Upper lobe of left lung (tissue), 4 donors: ENCODE measurements at regions not wholly inside any gene's neighbourhood (a gene's known extent, or its start where the extent isn't known, plus 50 kb on each side); places are given as distances from the start of the nearest gene placed in this dataset.
"Not testable (repeated sequence)": the region's sequence is repeated elsewhere in the genome, so short reads cannot be mapped to it uniquely, and the experiment has no call there.

Experiments
- CTCF ChIP-seq, 6 experiments: fragments of 450-650 bp in 4 of 6; fragments of 200-600 bp in 2 of 6; sonication (generic) in 2 of 6; IDR thresholded peaks; one replicate each; pipeline ENCODE4 v1.5.1; 2016 to 2019; ENCODE audit warnings: antibody characterized with exemption in 6 of 6
- POLR2A ChIP-seq, 4 donors: fragments of 450-650 bp; IDR thresholded peaks; one replicate each; pipeline ENCODE4 v1.5.1; 2016 to 2017; ENCODE audit warnings: antibody characterized with exemption in 4 of 4, mild to moderate bottlenecking in 2 of 4
- POLR2AphosphoS5 ChIP-seq, 2 donors: sonication (generic); formaldehyde crosslinking; IDR thresholded peaks; one replicate each; pipeline ENCODE4 v1.5.1; 2017; ENCODE audit warnings: antibody characterized with exemption in 2 of 2

GRCh38 chr3:193970131-193970772, 165.7 kb upstream of the HES1 start:
- TF ChIP-seq CTCF (IDR thresholded peaks at IDR 0.05) = peak in 4 of 6 experiments; percentile 10 to 34 (median 25)
- not testable (repeated sequence) for TF ChIP-seq POLR2A, POLR2AphosphoS5 (IDR thresholded peaks at IDR 0.05)
